Panc1 (cell line): ENCODE measurements at regions not wholly inside any gene's neighbourhood (a gene's known extent, or its start where the extent isn't known, plus 50 kb on each side); places are given as distances from the start of the nearest gene placed in this dataset.

Experiments
- CTCF ChIP-seq: fragments of 450-650 bp; IDR thresholded peaks from 2 replicates; pipeline ENCODE4 v1.5.1; 2017; ENCODE audit warnings: mild to moderate bottlenecking
- POLR2AphosphoS5 ChIP-seq: IDR thresholded peaks from 2 replicates; pipeline ENCODE4 v1.6.1; 2012; ENCODE audit warnings: mild to moderate bottlenecking, low read depth, low read length, moderate library complexity
- TCF7L2 ChIP-seq: IDR thresholded peaks from 2 replicates; pipeline ENCODE4 v1.6.1; 2011; ENCODE audit warnings: mild to moderate bottlenecking, low read depth, low read length, inconsistent platforms

- TF ChIP-seq CTCF (no peak), TCF7L2 (no peak), POLR2AphosphoS5 (no peak)
Measured at GRCh38 chr12:105906561-105906960, 232.2 kb downstream of the NUAK1 start.
